ENCODE measurements at regions not wholly inside any gene's neighbourhood (a gene's known extent, or its start where the extent isn't known, plus 50 kb on each side); places are given as distances from the start of the nearest gene placed in this dataset.
"Not testable (repeated sequence)": the region's sequence is repeated elsewhere in the genome, so short reads cannot be mapped to it uniquely, and the experiment has no call there.

DNA sequence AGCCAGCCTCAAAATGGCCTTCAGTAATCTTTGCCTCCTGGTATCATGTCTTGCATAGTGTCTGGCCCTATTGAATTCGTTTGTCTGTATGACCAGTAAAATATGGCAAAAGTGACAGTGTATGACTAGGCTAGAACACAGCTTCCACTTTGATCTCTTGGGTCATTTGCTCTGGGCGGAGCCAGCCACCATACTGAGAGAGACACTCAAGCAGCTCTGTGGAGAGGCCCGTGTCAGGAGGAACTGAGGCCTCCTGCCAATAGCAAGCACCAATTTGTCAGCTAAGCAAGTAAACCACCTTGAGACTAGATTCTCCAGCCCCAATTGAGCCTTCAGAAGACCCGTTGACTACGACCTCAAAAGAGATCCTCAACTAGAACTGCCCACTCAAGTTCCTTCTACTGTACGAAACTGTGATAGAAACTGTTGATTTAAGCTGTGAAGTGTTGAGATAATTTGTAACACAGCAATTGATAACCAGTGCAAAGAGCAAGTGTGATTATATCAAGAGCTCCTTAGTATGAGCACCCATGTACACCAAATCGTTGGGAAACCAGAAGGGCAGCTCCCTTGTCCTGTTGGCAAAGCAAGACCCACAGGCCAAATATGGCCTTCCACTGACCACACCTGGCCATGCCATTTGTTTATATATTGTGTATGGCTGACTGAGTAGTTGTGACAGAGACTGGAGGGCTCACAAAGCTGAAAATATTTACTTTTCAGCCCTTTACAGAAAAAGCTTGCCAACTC lies 52.7 kb upstream of the SERBP1 start:
- DNase-seq = no peak

GRCh38 chr1:67484492-67484891 lies 54.3 kb upstream of the SERBP1 start:
- no peak for DNase-seq

- no peak for DNase-seq
Measured at GRCh38 chr1:67485046-67485811, 55.0 kb upstream of the SERBP1 start.

DNA sequence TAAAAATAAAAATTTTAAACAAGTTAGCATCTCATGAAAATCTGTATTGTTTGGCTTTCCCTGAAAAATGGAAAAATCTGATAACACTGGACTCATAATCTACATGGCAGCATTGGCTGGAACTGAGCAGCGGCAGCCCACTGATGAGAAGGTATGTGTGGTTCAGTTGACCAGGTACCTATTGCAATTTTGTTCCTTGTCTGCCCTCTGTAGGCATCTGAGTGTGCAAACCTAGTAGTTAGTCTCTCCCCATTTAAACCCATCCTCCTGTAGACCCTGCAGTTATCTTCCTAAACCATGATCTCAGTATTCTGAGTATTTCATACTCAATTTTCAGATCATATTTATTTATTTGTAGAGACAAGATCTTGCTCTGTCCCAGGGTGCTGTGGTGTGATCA lies 59.4 kb upstream of the SERBP1 start:
- DNase-seq = no peak

GRCh38 chr1:67491280-67491679 lies 61.1 kb upstream of the SERBP1 start:
- DNase-seq = no peak

GRCh38 chr1:67493148-67493547 lies 62.9 kb upstream of the SERBP1 start:
- no peak for DNase-seq

DNA sequence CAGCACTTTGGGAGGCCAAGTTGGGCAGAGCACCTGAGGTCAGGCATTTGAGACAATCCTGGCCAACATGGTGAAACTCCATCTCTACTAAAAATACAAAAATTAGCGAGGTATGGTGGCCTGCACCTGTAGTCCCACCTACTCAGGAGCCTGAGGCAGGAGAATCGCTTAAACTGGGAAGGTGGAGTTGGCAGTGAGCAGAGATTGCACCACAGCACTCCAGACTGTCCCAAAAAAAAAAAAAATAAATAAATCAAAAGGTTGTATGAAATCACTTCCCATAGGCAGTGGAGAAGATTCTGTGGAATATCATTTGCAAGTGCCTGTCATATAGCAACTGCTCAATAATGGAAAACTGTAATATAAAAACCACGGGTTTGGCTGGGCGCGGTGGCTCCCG lies 65.1 kb upstream of the SERBP1 start:
- DNase-seq = no peak

- DNase-seq = no peak
Measured at GRCh38 chr1:67496329-67496728, 66.1 kb upstream of the SERBP1 start.

DNA sequence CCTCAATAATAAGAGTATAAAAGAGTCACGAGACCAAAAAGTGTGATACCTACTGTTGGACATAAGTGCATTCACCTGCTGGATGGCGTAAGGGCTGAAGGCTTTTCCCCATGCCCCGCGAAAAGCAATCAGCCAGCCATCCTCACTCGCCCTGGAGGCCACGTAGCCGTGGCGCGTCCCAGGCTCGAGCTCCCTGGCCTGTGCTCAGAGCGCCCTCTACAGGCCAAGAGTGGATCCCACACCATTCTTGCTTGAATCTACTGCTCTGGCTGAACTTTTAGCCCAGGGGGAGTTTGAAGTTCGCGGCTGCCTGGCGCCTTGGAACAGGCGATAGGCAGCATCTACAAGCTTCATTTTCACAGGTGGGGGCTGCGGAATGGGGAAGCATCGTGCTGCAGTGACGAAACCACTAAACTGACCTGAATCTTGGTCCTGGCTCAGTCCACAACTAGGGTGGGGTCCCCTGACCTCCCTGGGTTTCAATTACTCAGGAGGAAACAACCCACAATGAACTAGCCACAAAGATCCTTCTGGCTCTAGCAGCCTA lies 70.3 kb upstream of the SERBP1 start:
- peak; percentile 63 for DNase-seq

DNA sequence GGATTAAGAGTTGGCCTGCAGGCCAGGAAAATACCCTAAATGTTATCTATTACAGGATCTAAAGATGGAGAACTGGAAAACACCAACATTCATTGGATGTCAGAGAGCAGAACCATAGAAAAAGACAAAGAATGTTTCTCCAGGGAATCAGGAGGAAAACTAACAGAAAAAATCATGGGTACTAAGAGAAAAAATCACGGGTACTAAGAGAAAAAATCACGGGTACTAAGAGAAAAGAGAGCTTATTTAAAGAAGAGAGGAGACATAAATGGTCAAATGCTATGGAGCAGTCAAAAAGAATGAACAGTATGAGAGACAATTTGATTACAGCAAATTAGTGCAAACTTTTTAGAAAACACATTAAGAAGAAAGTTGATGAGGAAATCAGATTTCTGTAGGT lies 73.8 kb upstream of the SERBP1 start:
- no peak for DNase-seq

DNA sequence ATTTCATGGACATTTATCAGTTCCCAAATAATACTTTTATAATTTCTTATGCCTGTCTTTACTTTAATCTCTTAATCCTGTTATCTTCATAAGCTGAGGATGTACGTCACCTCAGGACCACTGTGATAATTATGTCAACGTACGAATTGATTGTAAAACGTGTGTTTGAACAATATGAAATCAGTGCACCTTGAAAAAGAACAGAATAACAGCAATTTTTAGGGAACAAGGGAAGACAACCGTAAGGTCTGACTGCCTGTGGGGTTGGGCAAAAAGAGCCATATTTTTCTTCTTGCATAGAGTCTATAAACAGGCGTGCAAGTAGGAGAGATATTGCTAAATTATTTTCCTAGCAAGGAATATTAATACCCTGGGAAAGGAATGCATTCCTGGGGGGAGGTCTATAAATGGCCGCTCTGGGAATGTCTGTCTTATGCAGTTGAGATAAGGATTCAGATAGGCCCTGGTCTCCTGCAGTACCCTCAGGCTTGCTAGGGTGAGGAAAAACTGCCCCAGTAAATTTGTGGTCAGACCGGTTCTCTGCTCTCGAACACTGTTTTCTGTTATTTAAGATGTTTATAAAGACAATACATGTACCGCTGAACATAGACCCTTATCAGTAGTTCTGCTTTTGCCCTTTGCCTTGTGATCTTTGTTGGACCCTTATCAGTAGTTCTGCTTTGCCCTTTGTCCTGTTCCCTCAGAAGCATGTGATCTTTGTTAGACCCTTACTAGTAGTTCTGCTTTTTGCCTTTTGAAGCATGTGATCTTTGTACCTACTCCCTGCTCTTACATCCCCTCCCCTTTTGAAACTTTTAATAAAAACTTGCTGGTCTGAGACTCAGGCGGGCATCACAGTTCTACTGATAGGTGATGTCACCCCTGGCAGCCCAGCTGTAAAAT lies 83.4 kb upstream of the SERBP1 start:
- DNase-seq = not testable (repeated sequence)

DNA sequence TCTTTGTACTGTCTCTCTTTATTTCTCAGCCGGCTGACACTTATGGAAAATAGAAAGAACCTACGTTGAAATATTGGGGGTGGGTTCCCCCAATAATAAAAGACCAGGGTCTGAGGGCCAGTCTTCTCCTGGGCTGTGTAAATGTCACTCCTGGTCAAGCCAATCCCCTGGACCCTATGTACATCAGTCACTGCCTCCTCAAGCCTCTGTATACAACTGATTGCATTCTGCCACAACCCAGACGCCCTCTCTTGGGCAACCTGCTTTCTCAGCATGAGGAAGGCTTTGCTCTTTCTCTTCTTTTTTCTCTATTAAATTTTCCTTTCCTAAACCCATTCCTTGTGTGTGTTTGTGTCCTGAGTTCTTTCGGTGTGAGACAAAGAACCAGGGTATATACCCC lies 84.1 kb upstream of the SERBP1 start:
- DNase-seq = no peak

- no peak for DNase-seq
Measured at GRCh38 chr1:67514786-67515185, 84.6 kb upstream of the SERBP1 start.

DNA sequence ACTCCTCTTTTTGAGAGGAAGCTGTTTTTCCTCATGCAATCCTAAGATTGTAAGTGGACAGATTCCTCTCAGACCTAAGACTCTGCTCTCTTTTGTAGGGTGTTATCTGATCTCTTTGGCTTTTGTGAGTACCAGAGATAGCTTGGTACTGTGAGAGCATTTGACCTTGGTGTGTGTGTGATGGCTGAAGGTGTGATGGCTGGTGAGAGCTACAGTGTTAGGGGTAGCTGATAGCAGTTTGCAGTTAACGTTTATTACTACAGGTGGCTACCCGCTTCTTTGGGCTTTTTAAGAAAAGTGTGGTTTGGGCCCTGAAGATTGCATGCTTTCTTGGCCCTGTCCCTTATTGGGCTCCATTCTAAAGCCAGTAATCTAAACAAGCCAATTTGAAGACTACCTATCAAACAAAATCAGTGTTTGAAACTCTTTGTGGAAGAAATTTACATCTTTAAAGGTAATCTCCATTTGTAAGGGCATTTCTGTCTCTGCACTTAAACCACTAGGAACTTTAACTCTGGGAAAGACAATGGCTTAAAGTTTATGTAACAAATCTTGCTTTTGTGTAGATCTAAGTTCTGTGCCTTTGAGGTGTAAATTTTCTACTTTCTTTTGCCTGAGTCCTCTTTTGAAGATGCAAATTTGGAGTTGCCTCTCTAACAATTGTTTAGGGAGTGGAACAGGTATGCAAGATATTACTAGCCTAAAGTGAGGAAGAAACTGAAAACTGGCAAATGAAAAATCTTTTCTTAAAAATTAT lies 85.3 kb upstream of the SERBP1 start:
- DNase-seq = no peak

- DNase-seq = no peak
Measured at GRCh38 chr1:67517046-67517445, 86.8 kb upstream of the SERBP1 start.

DNA sequence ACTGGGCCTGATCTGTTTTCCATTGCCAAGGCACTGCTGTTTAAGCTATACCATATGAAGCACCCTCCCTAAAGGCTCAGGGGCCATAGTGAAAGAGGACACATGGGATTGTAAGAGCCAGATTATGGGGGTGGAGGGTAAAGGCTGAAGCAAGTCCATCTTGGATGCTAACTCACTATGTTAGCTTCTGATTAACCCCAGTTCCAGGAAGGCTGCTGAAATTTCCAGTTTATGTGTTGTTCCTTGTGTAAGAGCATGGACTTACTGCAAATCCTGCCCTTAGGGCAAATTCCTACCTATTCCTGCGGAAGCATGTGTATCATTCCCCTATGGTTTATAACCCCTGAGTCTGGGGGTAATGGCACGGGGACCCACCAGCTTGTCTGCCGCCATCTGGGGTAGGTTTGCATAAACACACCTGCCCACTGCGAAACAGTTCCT lies 91.8 kb upstream of the SERBP1 start:
- no peak for DNase-seq

DNA sequence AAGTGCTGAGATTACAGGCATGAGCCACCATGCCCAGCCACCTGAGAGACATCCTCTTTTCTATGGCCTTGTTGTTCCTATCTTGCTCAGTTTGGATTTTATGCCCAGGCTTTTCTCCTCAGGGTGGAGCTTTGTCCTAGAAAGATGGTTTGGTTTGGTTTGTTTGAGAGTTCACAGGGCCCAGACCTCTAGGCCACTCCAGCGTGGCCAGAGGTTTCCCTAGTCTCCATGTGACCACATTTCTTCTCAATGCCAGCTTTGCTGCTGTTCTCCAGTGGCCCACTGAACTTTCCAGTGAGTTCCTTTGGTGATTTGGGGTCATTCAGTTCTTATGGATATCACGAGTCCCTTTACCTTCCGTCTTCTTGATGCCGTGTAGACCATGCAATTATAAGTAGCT lies 92.6 kb upstream of the SERBP1 start:
- no peak for DNase-seq

DNA sequence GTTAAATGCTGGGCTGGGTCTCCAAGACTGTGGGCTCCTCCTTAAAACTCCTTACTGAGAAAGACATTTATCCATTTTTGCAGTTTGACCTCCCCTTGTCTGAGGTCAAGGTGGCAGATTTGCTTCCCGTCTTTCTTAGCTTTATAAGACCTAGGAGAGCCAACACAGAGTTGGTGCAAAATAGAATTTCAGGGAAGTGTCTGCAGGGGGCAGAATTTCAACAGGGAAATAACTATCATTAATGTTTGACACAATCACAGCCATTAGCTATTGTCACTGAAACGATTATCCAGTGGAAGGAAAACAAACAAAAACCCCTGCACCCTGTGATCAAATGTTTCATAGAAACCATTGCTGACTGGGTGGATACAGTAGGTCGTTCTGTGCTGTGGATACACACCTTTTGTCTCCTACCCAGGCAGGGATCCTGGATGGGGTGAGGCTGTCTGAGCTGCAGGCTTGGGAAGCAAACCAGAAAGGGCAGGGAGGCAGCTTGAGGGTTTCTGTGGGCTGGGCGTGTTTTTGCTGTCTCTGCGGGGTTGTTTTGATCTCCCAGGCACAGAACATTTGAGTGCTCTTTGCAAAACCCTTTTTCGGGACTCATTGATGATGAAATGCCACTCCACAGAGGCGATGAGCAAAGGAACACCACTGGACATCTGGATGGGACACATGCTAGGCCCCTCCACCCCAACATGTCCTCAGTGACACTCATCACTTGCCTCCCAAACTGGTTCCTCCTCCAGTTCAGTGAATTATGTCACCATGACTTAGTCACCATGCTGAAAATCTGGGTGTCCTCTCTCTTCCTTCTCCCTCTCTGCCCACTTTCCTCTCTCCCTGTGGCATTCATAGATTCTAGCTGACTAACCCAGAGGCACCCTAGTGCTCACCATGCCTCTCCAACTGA lies 94.2 kb upstream of the SERBP1 start:
- no peak for DNase-seq

- no peak for DNase-seq
Measured at GRCh38 chr1:67525053-67525760, 95.0 kb upstream of the SERBP1 start.

DNA sequence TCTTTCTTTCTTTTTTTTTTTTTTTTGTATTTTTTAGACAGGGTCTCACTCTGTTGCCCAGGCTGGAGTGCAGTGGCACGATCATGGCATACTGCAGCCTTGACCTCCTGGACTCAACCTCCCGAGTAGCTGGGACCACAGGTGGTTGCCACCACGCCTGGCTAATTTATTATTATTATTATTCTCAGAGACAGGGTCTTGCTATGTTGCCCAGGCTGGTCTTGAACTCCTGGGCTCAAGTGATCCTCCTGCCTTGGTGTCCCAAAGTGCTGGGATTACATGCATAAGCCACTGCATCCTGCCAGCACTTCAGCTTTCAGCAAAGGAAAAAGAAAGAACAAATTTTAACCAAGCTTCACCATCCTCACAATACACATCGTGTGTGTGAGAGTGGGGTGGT lies 97.9 kb upstream of the SERBP1 start:
- DNase-seq = no peak

Measured in right kidney (tissue), 1 donor.